OCI-M1 (cell line): ENCODE measurements at regions not wholly inside any gene's neighbourhood (a gene's known extent, or its start where the extent isn't known, plus 50 kb on each side); places are given as distances from the start of the nearest gene placed in this dataset.
A peak's percentile ranks its signal among the peaks of the same experiment; 100 is the strongest.
"Not testable (repeated sequence)": the region's sequence is repeated elsewhere in the genome, so short reads cannot be mapped to it uniquely, and the experiment has no call there.

Experiments
- DNase-seq: peaks from one replicate; lab custom pipeline; 2025; lab: John Stamatoyannopoulos, UW

- DNase-seq: no peak
These were observed 79.4 kb downstream of the IGLL1 start for GRCh38 chr22:23500508-23501260.

GRCh38 chr22:23499845-23500500 is 80.1 kb downstream of the IGLL1 start:
- DNase-seq: no peak

- DNase-seq: no peak
These were observed 81.0 kb downstream of the IGLL1 start for GRCh38 chr22:23498811-23499798.

- not testable (repeated sequence) for DNase-seq
These were observed 82.2 kb downstream of the IGLL1 start for GRCh38 chr22:23497889-23498288.

GRCh38 chr22:23497016-23497885 is 82.8 kb downstream of the IGLL1 start:
- DNase-seq: no peak

- DNase-seq: no peak
These were observed 83.7 kb downstream of the IGLL1 start for GRCh38 chr22:23496445-23496833.

GRCh38 chr22:23495614-23496444 is 84.3 kb downstream of the IGLL1 start:
- no peak for DNase-seq

- no peak for DNase-seq
These were observed 85.2 kb downstream of the IGLL1 start for GRCh38 chr22:23494930-23495266.

GRCh38 chr22:23485490-23485889 is 94.6 kb downstream of the IGLL1 start:
- no peak for DNase-seq

- DNase-seq: no peak
These were observed 95.4 kb downstream of the IGLL1 start for GRCh38 chr22:23484651-23485050.

GRCh38 chr22:23481369-23481768 is 98.7 kb downstream of the IGLL1 start:
- no peak for DNase-seq

GRCh38 chr22:23478175-23478574 is 101.9 kb downstream of the IGLL1 start:
- peak; percentile 71 for DNase-seq

- peak; percentile 33 for DNase-seq
These were observed 105.6 kb downstream of the IGLL1 start for GRCh38 chr22:23474531-23474930.

GRCh38 chr22:23473901-23474300 is 106.2 kb downstream of the IGLL1 start:
- DNase-seq: no peak

GRCh38 chr22:23472376-23472775 is 107.7 kb downstream of the IGLL1 start:
- not testable (repeated sequence) for DNase-seq

GRCh38 chr22:23471698-23472097 is 108.4 kb downstream of the IGLL1 start:
- no peak for DNase-seq

- DNase-seq: no peak
These were observed 109.2 kb downstream of the IGLL1 start for GRCh38 chr22:23470811-23471389.

GRCh38 chr22:23467721-23468294 is 112.3 kb downstream of the IGLL1 start:
- no peak for DNase-seq

- DNase-seq: no peak
These were observed 113.7 kb downstream of the IGLL1 start for GRCh38 chr22:23466351-23466750.

GRCh38 chr22:23464796-23465195 is 115.3 kb downstream of the IGLL1 start:
- DNase-seq: not testable (repeated sequence)
